H1 (cell line): ENCODE measurements at regions not wholly inside any gene's neighbourhood (a gene's known extent, or its start where the extent isn't known, plus 50 kb on each side); places are given as distances from the start of the nearest gene placed in this dataset.

Experiments
- CHD1 ChIP-seq: IDR thresholded peaks from 2 replicates; pipeline ENCODE4 v1.6.1; 2012; ENCODE audit warnings: low read depth, low read length, improper control_type of control experiment
- CHD2 ChIP-seq: IDR thresholded peaks from 2 replicates; pipeline ENCODE4 v1.6.1; 2012; ENCODE audit warnings: low read length, improper control_type of control experiment
- CREB1 ChIP-seq: IDR thresholded peaks from 2 replicates; pipeline ENCODE4 v1.6.1; 2012; ENCODE audit warnings: inconsistent platforms
- CTCF ChIP-seq, 3 experiments: IDR thresholded peaks; 1 replicate in 2 of 3; 2 replicates in 1 of 3; pipeline versions ENCODE4 v1.5.1 to v1.6.1; 2011; ENCODE audit warnings: low read length in 3 of 3, mild to moderate bottlenecking in 3 of 3, inconsistent platforms in 2 of 3, low read depth in 1 of 3, moderate library complexity in 1 of 3; ENCODE audit not compliant: insufficient read depth in 1 of 3; ENCODE audit errors: control extremely low read depth in 1 of 3
- EP300 ChIP-seq, 2 experiments: IDR thresholded peaks; 1 replicate in 1 of 2; 2 replicates in 1 of 2; pipeline ENCODE4 v1.6.1; 2011 to 2012; ENCODE audit warnings: low read depth in 2 of 2, low read length in 2 of 2, mild to moderate bottlenecking in 2 of 2, borderline replicate concordance in 1 of 2, inconsistent platforms in 1 of 2, moderate library complexity in 1 of 2
- EZH2 ChIP-seq: fragments of 200-600 bp; sonication (generic); IDR thresholded peaks from 2 replicates; pipeline ENCODE4 v1.7.1; 2012; ENCODE audit warnings: low read depth, mild to moderate bottlenecking, moderate library complexity, low read length, inconsistent platforms; ENCODE audit not compliant: severe bottlenecking
- POLR2A ChIP-seq, 2 experiments: IDR thresholded peaks; 1 replicate in 1 of 2; 2 replicates in 1 of 2; pipeline ENCODE4 v1.6.1; 2011; ENCODE audit warnings: low read depth in 2 of 2, low read length in 2 of 2, mild to moderate bottlenecking in 2 of 2; ENCODE audit errors: control extremely low read depth in 1 of 2
- RAD21 ChIP-seq, 2 experiments: IDR thresholded peaks in 1 of 2; conservative IDR thresholded peaks in 1 of 2; 2 replicates each; pipeline ENCODE4 v1.6.1; 2011; ENCODE audit warnings: low read depth in 2 of 2, low read length in 2 of 2, improper control_type of control experiment in 1 of 2, inconsistent platforms in 1 of 2, mild to moderate bottlenecking in 1 of 2, moderate library complexity in 1 of 2
- RBBP5 ChIP-seq: IDR thresholded peaks from 2 replicates; pipeline ENCODE4 v1.7.1; 2012; ENCODE audit warnings: low read depth, mild to moderate bottlenecking, inconsistent platforms, low read length, moderate library complexity, borderline replicate concordance
- SAP30 ChIP-seq: fragments of 300-600 bp; sonication (generic); IDR thresholded peaks from 2 replicates; pipeline ENCODE4 v1.7.1; 2012; ENCODE audit warnings: low read length, moderate library complexity, mild to moderate bottlenecking, inconsistent platforms; ENCODE audit not compliant: insufficient read depth, insufficient replicate concordance
- TAF1 ChIP-seq: IDR thresholded peaks from 2 replicates; pipeline ENCODE4 v1.6.1; 2011; ENCODE audit warnings: mild to moderate bottlenecking, low read depth, low read length

GRCh38 chr4:104015680-104016079 is 295.9 kb upstream of the TACR3 start:
- no peak for TF ChIP-seq TAF1
- no peak for TF ChIP-seq EZH2
- TF ChIP-seq CTCF (IDR thresholded peaks at IDR 0.05; ENCODE audit: control extremely low read depth in 1 of 3, insufficient read depth in 1 of 3, low read depth in 1 of 3, low read length in 3 of 3) = peak in 2 of 3 experiments; percentile 47 to 59; a peak in 3 of 4 replicates
- TF ChIP-seq RAD21 (IDR thresholded peaks at IDR 0.05 in 1 of 2, conservative IDR thresholded peaks at IDR 0.05 in 1 of 2; ENCODE audit: low read depth in 2 of 2, low read length in 2 of 2) = peak; percentile 76 to 77
- TF ChIP-seq RBBP5 = no peak
- TF ChIP-seq POLR2A (IDR thresholded peaks at IDR 0.05; ENCODE audit: control extremely low read depth in 1 of 2, low read depth in 2 of 2, low read length in 2 of 2) = no peak
- no peak for TF ChIP-seq CREB1
- TF ChIP-seq CHD2 = no peak
- TF ChIP-seq SAP30 = no peak
- no peak for TF ChIP-seq EP300 (IDR thresholded peaks at IDR 0.05; ENCODE audit: borderline replicate concordance in 1 of 2, low read depth in 2 of 2, low read length in 2 of 2)
- TF ChIP-seq CHD1 = no peak
